ENCODE measurements at regions not wholly inside any gene's neighbourhood (a gene's known extent, or its start where the extent isn't known, plus 50 kb on each side); places are given as distances from the start of the nearest gene placed in this dataset.

DNA sequence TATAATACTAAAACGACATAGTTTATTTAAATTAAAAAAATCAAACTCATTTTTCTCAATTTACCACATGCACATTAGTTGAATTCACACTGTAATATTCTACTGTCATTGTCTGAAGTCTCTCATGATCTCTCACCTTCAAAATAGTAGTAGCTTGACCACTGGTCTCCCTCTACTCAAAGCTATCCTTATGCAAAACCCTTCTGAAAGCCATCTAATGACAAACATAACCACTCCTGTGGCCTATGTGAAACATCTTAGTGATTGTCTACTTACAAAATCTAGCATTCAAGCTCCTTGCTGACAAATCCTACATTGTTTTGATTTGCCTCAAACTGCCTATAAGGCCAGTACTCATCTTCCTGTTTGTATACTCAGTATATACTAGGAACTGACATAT is 606.0 kb upstream of the GHITM start (continued):
- TF ChIP-seq CHD7 (IDR thresholded peaks at IDR 0.05; ENCODE audit: insufficient replicate concordance, low read length): no peak
- TF ChIP-seq CBX8 (IDR thresholded peaks at IDR 0.05; ENCODE audit: borderline replicate concordance, low read depth, low read length): no peak
- no peak for TF ChIP-seq POLR2AphosphoS5 (IDR thresholded peaks at IDR 0.05; ENCODE audit: low read depth, low read length)
- no peak for TF ChIP-seq RAD21 (IDR thresholded peaks at IDR 0.05 in 1 of 2, conservative IDR thresholded peaks at IDR 0.05 in 1 of 2; ENCODE audit: low read depth in 2 of 2, low read length in 2 of 2)
- TF ChIP-seq CTCF (IDR thresholded peaks at IDR 0.05; ENCODE audit: control extremely low read depth in 1 of 3, insufficient read depth in 1 of 3, low read depth in 1 of 3, low read length in 3 of 3): no peak
- no peak for TF ChIP-seq KDM5A (IDR thresholded peaks at IDR 0.05; ENCODE audit: low read length)
